GM12872 (cell line): ENCODE measurements at regions not wholly inside any gene's neighbourhood (a gene's known extent, or its start where the extent isn't known, plus 50 kb on each side); places are given as distances from the start of the nearest gene placed in this dataset.

Experiments used
- TF ChIP-seq, protein P1 (sequence below): IDR thresholded peaks from 3 replicates; pipeline ENCODE4 v1.5.1; 2011; ENCODE audit warnings: low read depth, mild to moderate bottlenecking, low read length, moderate library complexity; ENCODE audit not compliant: insufficient read depth

DNA sequence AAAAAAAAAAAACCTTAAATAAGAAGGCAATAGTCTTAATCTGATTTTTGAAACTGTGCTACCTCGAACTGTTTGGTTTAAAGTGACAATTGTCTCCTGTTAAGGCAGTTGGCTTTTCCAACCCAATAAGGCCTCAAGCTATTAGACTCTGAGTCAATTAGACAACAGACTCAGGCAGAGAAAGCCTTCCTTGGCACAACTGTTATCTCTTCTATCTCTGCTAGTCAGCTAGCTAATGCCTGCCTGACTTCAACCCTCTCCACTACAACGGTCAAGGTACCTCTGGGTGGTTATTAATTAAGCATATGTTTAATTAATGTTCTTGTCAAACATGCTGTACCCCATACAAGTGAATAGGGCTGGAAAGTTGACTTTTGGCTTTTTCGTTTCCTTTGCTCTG lies 110.2 kb upstream of the NLGN1 start:
- TF ChIP-seq, protein P1, sequence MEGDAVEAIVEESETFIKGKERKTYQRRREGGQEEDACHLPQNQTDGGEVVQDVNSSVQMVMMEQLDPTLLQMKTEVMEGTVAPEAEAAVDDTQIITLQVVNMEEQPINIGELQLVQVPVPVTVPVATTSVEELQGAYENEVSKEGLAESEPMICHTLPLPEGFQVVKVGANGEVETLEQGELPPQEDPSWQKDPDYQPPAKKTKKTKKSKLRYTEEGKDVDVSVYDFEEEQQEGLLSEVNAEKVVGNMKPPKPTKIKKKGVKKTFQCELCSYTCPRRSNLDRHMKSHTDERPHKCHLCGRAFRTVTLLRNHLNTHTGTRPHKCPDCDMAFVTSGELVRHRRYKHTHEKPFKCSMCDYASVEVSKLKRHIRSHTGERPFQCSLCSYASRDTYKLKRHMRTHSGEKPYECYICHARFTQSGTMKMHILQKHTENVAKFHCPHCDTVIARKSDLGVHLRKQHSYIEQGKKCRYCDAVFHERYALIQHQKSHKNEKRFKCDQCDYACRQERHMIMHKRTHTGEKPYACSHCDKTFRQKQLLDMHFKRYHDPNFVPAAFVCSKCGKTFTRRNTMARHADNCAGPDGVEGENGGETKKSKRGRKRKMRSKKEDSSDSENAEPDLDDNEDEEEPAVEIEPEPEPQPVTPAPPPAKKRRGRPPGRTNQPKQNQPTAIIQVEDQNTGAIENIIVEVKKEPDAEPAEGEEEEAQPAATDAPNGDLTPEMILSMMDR = no peak

DNA sequence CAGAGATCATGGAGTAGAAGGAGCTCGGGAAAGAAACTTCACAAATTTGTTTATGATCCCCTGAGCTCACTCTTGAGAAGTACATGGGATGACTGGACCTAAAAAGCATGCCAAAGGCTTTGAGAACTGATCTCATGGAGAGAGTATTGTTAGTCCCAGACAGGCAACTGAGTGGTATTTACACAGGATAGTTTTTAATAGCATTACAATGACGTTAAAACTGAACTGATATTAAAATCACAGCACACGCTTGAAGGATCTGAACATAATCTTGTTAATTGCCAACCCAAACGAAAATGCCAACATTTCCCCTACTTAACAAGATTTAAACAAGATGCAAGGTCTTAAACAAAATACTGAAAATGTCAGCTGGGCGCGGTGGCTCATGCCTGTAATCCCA lies 113.2 kb upstream of the NLGN1 start:
- TF ChIP-seq, protein P1 = no peak

DNA sequence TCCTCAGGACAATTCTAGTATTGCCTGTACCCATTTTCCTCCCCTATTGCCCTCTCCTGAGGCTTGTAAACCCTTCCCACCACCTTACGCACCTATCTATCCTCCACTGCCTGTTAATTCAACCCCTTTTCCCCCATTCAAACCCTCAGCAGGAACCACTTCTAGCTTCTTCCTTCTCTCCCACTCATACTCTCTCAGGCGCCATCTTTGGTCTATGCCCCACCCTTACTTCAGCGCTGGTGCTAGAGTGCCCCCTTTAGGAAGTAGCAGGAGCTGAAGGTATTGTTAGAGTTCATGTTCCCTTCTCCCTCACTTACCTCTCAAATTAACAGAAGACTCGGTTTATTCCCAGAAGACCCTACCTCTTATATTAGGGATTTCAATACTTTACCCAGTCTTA lies 121.8 kb upstream of the NLGN1 start:
- TF ChIP-seq, protein P1 = peak; percentile 34; the same call in 1 of the 3 replicates

DNA sequence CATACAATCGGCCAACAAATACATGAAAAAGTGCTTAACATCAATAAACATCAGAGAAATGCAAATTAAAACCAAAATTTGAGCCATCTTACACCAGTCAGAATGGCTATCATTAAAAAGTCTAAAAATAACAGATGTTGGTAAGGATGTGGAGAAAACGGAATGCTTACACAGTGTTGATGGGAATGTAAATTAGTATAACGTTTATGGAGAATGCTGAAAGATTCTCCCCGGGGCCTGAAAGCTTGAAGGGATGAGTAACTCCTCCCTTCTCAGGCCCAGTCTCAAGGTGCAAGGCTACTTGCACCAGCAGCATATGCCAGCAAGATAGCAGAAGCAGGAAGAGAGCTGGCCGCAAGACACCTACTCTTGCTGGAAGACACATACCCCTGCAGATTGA lies 123.7 kb upstream of the NLGN1 start:
- TF ChIP-seq, protein P1 = no peak

DNA sequence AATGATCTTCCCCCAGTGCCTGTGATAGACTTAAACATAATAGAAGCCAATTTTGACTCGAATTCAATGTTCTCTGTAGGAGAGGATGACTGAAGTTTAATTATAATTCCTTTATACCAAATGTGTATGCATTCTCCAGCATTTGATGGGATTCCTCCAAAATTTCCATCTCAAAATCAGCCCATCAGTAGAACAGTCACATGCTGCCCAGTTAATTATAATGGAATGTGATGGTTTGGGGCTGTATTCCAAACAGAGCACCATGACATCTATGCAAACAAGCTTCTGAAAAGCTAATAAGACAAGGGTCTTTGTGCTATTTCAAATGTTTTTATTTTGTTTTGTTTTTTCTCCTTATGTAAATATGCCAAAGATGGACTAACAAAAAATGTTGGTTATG lies 127.7 kb upstream of the SPATA16 start:
- TF ChIP-seq, protein P1 = no peak

DNA sequence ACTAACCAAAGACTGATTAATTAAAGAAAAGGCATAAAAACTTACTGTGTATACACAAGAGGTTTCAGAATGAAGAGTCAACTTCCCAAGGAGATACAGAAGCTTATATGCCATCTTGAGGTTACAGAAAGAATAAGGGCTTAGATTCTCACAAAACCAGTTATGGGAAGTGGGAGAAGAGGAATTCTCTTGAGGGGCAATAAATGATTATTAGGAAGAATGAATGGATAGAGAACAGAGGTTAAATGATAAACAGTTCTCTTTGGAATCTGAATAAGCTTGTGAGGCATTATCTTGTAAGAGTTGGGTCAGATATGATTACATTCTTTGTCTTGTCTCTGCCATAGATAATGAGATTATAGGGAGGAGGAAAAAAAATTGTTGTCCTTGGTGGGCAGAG lies 126.7 kb upstream of the SPATA16 start:
- TF ChIP-seq, protein P1 = no peak

DNA sequence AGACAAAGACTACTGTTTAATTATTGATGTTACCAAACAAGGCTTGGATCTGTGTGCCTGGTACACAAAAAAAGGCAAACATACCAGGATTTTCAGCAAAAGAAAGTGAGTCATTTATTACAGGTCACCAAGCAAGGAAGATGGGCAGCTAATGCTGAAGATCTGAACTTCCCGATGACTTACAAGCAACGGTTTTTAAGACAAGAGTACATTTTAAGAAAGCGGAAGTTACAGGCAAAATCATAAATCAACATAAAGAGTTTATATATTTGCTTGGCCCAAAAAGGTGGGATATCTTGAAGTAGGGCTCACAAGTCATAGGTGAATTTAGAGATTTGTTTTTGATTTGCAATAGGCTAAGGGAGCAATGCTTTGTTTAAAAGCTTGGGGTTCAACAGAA lies 125.4 kb upstream of the SPATA16 start:
- TF ChIP-seq, protein P1 = no peak

DNA sequence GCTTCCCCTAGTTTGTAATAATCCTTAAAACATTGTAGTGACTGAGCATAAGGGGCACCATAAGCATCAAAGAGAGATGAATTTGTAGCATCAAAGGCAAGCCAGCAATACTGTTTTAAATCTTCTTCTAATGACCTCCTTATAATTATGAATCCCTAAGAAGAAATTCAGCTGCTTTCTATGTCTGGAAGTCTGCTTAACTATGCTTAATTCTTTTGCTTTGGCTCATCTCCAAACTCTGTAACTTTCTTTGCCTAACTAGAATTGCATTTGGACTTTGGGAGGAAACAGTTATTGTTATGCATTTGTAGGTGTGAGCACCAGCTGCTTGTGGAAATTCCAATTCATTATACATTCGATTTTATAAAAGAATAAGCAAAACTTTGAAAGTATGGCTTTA lies 117.7 kb upstream of the SPATA16 start:
- TF ChIP-seq, protein P1 = no peak
